DND-41 (cell line): ENCODE measurements at regions not wholly inside any gene's neighbourhood (a gene's known extent, or its start where the extent isn't known, plus 50 kb on each side); places are given as distances from the start of the nearest gene placed in this dataset.

Experiments
- EZH2 ChIP-seq: IDR thresholded peaks from 3 replicates; pipeline ENCODE4 v1.6.1; 2012; ENCODE audit warnings: borderline replicate concordance, low read depth, mild to moderate bottlenecking, moderate library complexity, low read length, inconsistent platforms; ENCODE audit not compliant: severe bottlenecking
- TF ChIP-seq, protein P1 (sequence below): IDR thresholded peaks from 2 replicates; pipeline ENCODE4 v1.5.1; 2012; ENCODE audit warnings: borderline replicate concordance, low read length, moderate library complexity, mild to moderate bottlenecking; ENCODE audit not compliant: poor library complexity, severe bottlenecking; ENCODE audit errors: extremely low read depth

DNA sequence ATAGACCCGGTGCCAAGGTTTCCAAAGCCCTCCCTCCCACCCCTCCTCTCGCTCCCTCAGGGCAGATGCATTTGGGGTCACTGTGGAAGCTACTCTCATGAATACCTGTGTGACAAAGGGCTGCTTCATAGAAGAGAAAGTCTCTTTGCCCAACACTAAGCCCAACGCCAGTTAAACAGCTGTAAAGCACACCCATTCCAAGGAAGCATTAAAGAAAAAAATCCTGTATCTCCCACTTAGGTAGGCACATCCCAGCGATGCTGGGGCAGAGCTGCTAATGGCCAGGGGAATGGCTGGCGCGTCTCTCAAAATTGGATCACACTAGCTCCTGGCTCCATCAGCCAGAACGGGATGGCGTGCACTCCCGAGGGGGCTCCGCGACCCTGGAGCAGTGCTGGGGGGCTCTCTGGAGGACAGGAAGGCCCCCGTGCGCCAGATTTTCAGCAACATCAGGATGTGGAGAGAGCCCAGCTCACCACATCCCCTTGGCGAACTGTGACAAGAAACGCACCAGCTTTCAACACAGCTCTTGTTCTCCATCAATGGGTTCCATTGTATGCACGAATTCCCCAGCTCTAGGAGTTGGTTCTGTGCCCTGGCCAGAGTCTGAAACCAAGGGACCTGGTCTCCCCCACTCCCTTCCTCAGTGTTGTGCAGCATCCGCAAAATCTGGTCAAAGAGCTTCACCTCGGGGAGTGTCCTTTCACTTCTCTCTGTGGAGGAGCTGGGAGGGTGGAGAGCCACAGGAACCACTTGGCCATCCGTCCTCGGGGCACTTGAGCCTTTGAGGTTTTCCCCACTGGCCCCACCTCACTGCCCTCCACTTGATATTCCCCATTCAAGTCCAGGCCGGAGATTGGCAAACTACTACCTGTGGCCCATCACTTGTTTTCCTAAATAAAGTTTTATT, 74.1 kb downstream of the TFAP2C start:
- TF ChIP-seq, protein P1, sequence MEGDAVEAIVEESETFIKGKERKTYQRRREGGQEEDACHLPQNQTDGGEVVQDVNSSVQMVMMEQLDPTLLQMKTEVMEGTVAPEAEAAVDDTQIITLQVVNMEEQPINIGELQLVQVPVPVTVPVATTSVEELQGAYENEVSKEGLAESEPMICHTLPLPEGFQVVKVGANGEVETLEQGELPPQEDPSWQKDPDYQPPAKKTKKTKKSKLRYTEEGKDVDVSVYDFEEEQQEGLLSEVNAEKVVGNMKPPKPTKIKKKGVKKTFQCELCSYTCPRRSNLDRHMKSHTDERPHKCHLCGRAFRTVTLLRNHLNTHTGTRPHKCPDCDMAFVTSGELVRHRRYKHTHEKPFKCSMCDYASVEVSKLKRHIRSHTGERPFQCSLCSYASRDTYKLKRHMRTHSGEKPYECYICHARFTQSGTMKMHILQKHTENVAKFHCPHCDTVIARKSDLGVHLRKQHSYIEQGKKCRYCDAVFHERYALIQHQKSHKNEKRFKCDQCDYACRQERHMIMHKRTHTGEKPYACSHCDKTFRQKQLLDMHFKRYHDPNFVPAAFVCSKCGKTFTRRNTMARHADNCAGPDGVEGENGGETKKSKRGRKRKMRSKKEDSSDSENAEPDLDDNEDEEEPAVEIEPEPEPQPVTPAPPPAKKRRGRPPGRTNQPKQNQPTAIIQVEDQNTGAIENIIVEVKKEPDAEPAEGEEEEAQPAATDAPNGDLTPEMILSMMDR: no peak
- TF ChIP-seq EZH2: no peak
